Urinary bladder (tissue), 3 donors: ENCODE measurements at regions not wholly inside any gene's neighbourhood (a gene's known extent, or its start where the extent isn't known, plus 50 kb on each side); places are given as distances from the start of the nearest gene placed in this dataset.
A peak's percentile ranks its signal among the peaks of the same experiment; 100 is the strongest.

Experiments used
- DNase-seq: peaks from one replicate; pipeline ENCODE4 v3.0.0-alpha.2; 2015; ENCODE audit errors: extremely low spot score
- H3K27ac ChIP-seq: one replicate; pipeline ENCODE4 v1.5.1; 2013; ENCODE audit warnings: low read depth, mild to moderate bottlenecking, moderate library complexity
- H3K36me3 ChIP-seq: one replicate; pipeline ENCODE4 v1.6.1; 2013; ENCODE audit warnings: mild to moderate bottlenecking, moderate library complexity; ENCODE audit not compliant: insufficient read depth
- H3K4me1 ChIP-seq: one replicate; pipeline ENCODE4 v1.6.1; 2013; ENCODE audit warnings: mild to moderate bottlenecking, moderate library complexity; ENCODE audit not compliant: insufficient read depth
- H3K4me3 ChIP-seq: one replicate; pipeline ENCODE4 v1.5.1; 2013; ENCODE audit warnings: low read depth, low read length
- whole genome bisulfite sequencing: extraction: QIAGEN DNeasy Blood & Tissue Kit; methylation state at CpG from one replicate; pipeline ENCODE4 v1.1.7; 2013; 5-methylcytosine and 5-hydroxymethylcytosine counted together
- donor health status: healthy with polysubstance abuse.
- donor health status: healthy.

GRCh38 chr10:36366065-36366464, 724.0 kb upstream of the FZD8 start:
- WGBS, result 86% methylated on average over 2 of the region's 2 CpGs
- no peak for DNase-seq
- Histone ChIP-seq H3K27ac (no peak overlapping the region), H3K36me3 (no peaks in the 10 kb centered on the region), H3K4me1 (no peaks in the 10 kb centered on the region), H3K4me3 (no peak overlapping the region)

GRCh38 chr10:36362257-36362656, 720.2 kb upstream of the FZD8 start:
- DNase-seq, result no peak
- H3K4me1 ChIP-seq, result no peaks in the 10 kb centered on the region
- H3K27ac ChIP-seq, result no peak overlapping the region
- H3K36me3 ChIP-seq, result no peaks in the 10 kb centered on the region
- 71% methylated on average over 2 of the region's 2 CpGs for WGBS
- no peak overlapping the region for H3K4me3 ChIP-seq

GRCh38 chr10:36358736-36359135, 716.6 kb upstream of the FZD8 start:
- DNase-seq, result no peak
- H3K36me3 ChIP-seq, result no peaks in the 10 kb centered on the region
- H3K4me3 ChIP-seq, result no peak overlapping the region
- H3K4me1 ChIP-seq, result no peaks in the 10 kb centered on the region
- WGBS, result 55% methylated on average over 3 of the region's 3 CpGs
- H3K27ac ChIP-seq, result no peak overlapping the region

GRCh38 chr10:36354633-36355032, 712.5 kb upstream of the FZD8 start:
- Histone ChIP-seq H3K36me3 (no peaks in the 10 kb centered on the region), H3K27ac (no peak overlapping the region), H3K4me1 (no peaks in the 10 kb centered on the region), H3K4me3 (no peak overlapping the region)
- DNase-seq, result no peak
- WGBS, result 95% methylated on average over 2 of the region's 2 CpGs

- WGBS, result 57% methylated on average over 2 of the region's 2 CpGs
Measured at GRCh38 chr10:36351159-36351558, 709.1 kb upstream of the FZD8 start.

GRCh38 chr10:36349445-36350078, 707.5 kb upstream of the FZD8 start:
- H3K27ac ChIP-seq, result no peak overlapping the region

More at GRCh38 chr10:36351159-36351558, 709.1 kb upstream of the FZD8 start:
- no peak for DNase-seq
- no peak overlapping the region for H3K4me3 ChIP-seq
- H3K27ac ChIP-seq, result no peak overlapping the region
- no peaks in the 10 kb centered on the region for H3K36me3 ChIP-seq
- no peaks in the 10 kb centered on the region for H3K4me1 ChIP-seq

GRCh38 chr10:36345807-36346206, 703.7 kb upstream of the FZD8 start:
- H3K36me3 ChIP-seq, result no peaks in the 10 kb centered on the region
- H3K4me3 ChIP-seq, result no peak overlapping the region
- no peaks in the 10 kb centered on the region for H3K4me1 ChIP-seq
- peak; percentile 5 for DNase-seq
- H3K27ac ChIP-seq, result no peak overlapping the region

More at GRCh38 chr10:36349445-36350078, 707.5 kb upstream of the FZD8 start:
- peak; percentile 26 for DNase-seq
- no peak overlapping the region for H3K4me3 ChIP-seq
- H3K36me3 ChIP-seq, result no peaks in the 10 kb centered on the region
- H3K4me1 ChIP-seq, result no peaks in the 10 kb centered on the region
- 48% methylated on average over 8 of the region's 8 CpGs for WGBS

GRCh38 chr10:36345175-36345533, 703.1 kb upstream of the FZD8 start:
- no peaks in the 10 kb centered on the region for H3K4me1 ChIP-seq
- H3K27ac ChIP-seq, result no peak overlapping the region
- no peak for DNase-seq
- WGBS, result 91% methylated on average over 1 of the region's 1 CpG
- H3K36me3 ChIP-seq, result no peaks in the 10 kb centered on the region
- H3K4me3 ChIP-seq, result no peak overlapping the region

GRCh38 chr10:36344240-36345174, 702.4 kb upstream of the FZD8 start:
- H3K36me3 ChIP-seq, result no peaks in the 10 kb centered on the region
- no peaks in the 10 kb centered on the region for H3K4me1 ChIP-seq
- 63% methylated on average over 6 of the region's 6 CpGs for WGBS
- DNase-seq, result peak; percentile 0
- no peak overlapping the region for H3K4me3 ChIP-seq
- no peak overlapping the region for H3K27ac ChIP-seq

- no peak for DNase-seq
- H3K4me1 ChIP-seq, result no peaks in the 10 kb centered on the region
- no peaks in the 10 kb centered on the region for H3K36me3 ChIP-seq
- no peak overlapping the region for H3K4me3 ChIP-seq
- H3K27ac ChIP-seq, result no peak overlapping the region
- 45% methylated on average over 2 of the region's 2 CpGs for WGBS
Measured at GRCh38 chr10:36342781-36343180, 700.7 kb upstream of the FZD8 start.

GRCh38 chr10:36341471-36341870, 699.4 kb upstream of the FZD8 start:
- DNase-seq, result no peak
- WGBS, result 97% methylated on average over 1 of the region's 1 CpG
- Histone ChIP-seq H3K36me3 (no peaks in the 10 kb centered on the region), H3K27ac (no peak overlapping the region), H3K4me3 (no peak overlapping the region), H3K4me1 (no peaks in the 10 kb centered on the region)

GRCh38 chr10:36336315-36336714, 694.2 kb upstream of the FZD8 start:
- 86% methylated on average over 2 of the region's 2 CpGs for WGBS
- no peaks in the 10 kb centered on the region for H3K36me3 ChIP-seq
- DNase-seq, result no peak
- H3K27ac ChIP-seq, result no peak overlapping the region
- H3K4me1 ChIP-seq, result no peaks in the 10 kb centered on the region
- H3K4me3 ChIP-seq, result no peak overlapping the region

- H3K36me3 ChIP-seq, result no peaks in the 10 kb centered on the region
- WGBS, result 63% methylated on average over 2 of the region's 2 CpGs
- no peak overlapping the region for H3K27ac ChIP-seq
- H3K4me3 ChIP-seq, result no peak overlapping the region
- DNase-seq, result no peak
- H3K4me1 ChIP-seq, result no peaks in the 10 kb centered on the region
Measured at GRCh38 chr10:36333446-36333845, 691.4 kb upstream of the FZD8 start.

GRCh38 chr10:36332926-36333325, 690.8 kb upstream of the FZD8 start:
- Histone ChIP-seq H3K27ac (no peak overlapping the region), H3K4me3 (no peak overlapping the region), H3K4me1 (no peaks in the 10 kb centered on the region), H3K36me3 (no peaks in the 10 kb centered on the region)
- DNase-seq, result no peak
- WGBS, result 90% methylated on average over 3 of the region's 3 CpGs
